Stimulated activated naive B cell treated with anti-CD40 and anti-IgM and Interleukin-4, amounts not matched to agents 10 μg/mL and 1 μg/mL and 100 μg/mL, for 72 hours (primary cell): ENCODE measurements at regions not wholly inside any gene's neighbourhood (a gene's known extent, or its start where the extent isn't known, plus 50 kb on each side); places are given as distances from the start of the nearest gene placed in this dataset.
"Not testable (repeated sequence)": the region's sequence is repeated elsewhere in the genome, so short reads cannot be mapped to it uniquely, and the experiment has no call there.

ENCODE experiments used
- ATAC-seq, 2 donors: fragments of 150-1000 bp; cut with Tn5 transposase; replicated peaks; 2 replicates each; pipeline ENCODE4 v1.10.0; 2021; ENCODE audit warnings: moderate library complexity in 1 of 2
- DNase-seq: peaks from one replicate; pipeline ENCODE4 v3.0.0; 2021
- H3K27ac Mint-ChIP-seq: one replicate; pipeline ENCODE4 v1.8.0; 2022; ENCODE audit warnings: mild to moderate bottlenecking, mixed read lengths
- H3K27me3 Mint-ChIP-seq, 2 donors: one replicate each; pipeline ENCODE4 v1.8.0; 2022; ENCODE audit warnings: mixed read lengths in 2 of 2
- H3K36me3 Mint-ChIP-seq, 2 donors: one replicate each; pipeline ENCODE4 v1.8.0; 2022; ENCODE audit warnings: mixed read lengths in 2 of 2, mild to moderate bottlenecking in 1 of 2
- H3K4me1 Mint-ChIP-seq, 2 donors: one replicate each; pipeline ENCODE4 v1.8.0; 2022; ENCODE audit warnings: mixed read lengths in 2 of 2, mild to moderate bottlenecking in 1 of 2
- H3K4me3 Mint-ChIP-seq, 2 donors: one replicate each; pipeline ENCODE4 v1.8.0; 2022; ENCODE audit warnings: mild to moderate bottlenecking in 2 of 2, mixed read lengths in 2 of 2, moderate library complexity in 1 of 2
- H3K9me3 Mint-ChIP-seq, 2 donors: one replicate each; pipeline ENCODE4 v1.8.0; 2022; ENCODE audit warnings: mixed read lengths in 2 of 2, mild to moderate bottlenecking in 1 of 2

DNA sequence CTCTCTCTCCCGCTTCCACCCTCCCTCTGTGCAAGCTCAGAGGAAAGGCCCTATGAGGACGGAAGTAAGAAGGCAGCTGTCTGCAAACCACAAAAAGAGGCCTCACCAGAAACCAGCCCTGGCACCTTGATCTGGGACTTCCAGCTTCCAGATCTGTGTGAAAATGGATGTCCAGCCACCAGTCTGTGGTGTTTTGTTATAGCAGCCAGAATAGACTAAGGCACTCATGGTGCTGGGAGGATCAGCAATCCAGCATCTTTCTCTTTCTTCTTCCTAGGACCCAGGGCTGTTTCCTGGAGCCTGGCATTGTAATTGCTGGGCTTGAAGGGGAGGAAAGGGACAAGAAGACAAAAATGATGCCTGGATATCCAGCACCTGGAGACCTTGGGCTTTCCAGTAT is 122.5 kb downstream of the SOCS6 start:
- Mint-ChIP-seq H3K27me3 (peaks cover 4 to 6% of the 10 kb centered on the region in 2 donors), H3K36me3 (no peaks in the 10 kb centered on the region), H3K4me1 (no peaks in the 10 kb centered on the region), H3K9me3 (peaks cover 0 to 1% of the 10 kb centered on the region in 2 donors), H3K27ac (no peak overlapping the region), H3K4me3 (no peak overlapping the region)
- DNase-seq (no peak), ATAC-seq (no peak)

DNA sequence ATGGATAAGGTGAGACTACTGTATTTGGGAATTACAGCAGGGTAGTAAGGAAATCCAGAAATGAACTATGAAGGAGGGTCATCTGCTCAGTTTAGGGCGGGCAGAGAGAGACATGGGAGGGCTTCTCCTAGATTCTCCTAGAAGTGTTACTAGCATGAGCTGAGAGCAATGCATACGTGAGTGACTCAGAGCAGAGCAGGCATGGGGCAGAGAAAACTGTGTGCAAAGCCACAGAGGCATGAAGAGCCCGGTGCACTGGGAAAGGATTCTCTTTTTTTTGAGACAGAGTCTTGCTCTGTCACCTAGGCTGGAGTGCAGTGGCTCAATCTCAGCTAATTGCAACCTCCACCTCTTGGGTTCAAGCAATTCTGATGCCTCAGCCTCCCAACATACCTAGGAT is 116.2 kb downstream of the SOCS6 start:
- no peak overlapping the region for H3K4me3 Mint-ChIP-seq
- H3K9me3 Mint-ChIP-seq: peaks cover 0 to 1% of the 10 kb centered on the region in 2 donors
- DNase-seq (no peak), ATAC-seq (no peak)
- H3K27me3 Mint-ChIP-seq: peaks cover 4 to 6% of the 10 kb centered on the region in 2 donors
- no peak overlapping the region for H3K27ac Mint-ChIP-seq
- H3K4me1 Mint-ChIP-seq: no peaks in the 10 kb centered on the region
- H3K36me3 Mint-ChIP-seq: no peaks in the 10 kb centered on the region

DNA sequence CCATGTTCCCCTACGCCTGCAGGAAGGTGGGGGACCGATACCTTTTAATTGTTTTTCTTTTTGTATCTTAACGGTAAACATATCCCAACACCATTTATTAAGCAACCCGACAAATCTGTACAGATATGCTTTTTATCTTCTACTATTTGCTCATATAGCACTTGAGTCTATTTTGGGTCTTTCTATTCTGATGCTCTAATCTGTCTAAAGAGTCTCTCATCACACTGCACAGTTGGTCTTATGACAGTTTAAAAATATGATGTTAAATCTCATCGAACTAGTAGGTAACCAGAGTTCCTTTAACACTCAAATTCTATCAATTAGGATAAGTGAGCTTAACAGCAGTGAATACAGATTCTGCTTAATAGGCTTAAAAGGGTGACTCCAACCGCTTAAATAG is 111.6 kb downstream of the SOCS6 start:
- no peaks in the 10 kb centered on the region for H3K36me3 Mint-ChIP-seq
- DNase-seq (no peak), ATAC-seq (no peak)
- H3K9me3 Mint-ChIP-seq: no peaks in the 10 kb centered on the region
- no peaks in the 10 kb centered on the region for H3K27me3 Mint-ChIP-seq
- H3K27ac Mint-ChIP-seq: no peak overlapping the region
- H3K4me3 Mint-ChIP-seq: no peak overlapping the region
- no peaks in the 10 kb centered on the region for H3K4me1 Mint-ChIP-seq

DNA sequence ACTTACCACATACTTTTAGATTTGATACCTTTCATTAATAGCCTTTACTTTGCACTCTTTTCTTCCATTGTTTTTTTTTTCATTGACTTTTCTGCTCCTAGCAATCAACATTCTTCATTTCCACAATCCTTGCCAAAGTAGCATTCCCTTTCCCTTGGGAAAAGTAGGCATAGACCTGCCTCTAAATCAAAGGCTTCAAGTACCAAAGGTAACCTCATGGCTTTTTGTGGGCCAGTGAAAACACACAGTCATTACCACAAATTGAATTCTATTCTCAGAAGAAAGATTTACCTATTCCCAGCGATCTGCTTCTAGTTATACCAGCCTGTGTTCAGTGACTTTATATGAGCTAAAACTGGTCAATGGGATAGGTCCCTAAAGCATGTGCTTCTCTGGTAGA is 109.2 kb downstream of the SOCS6 start:
- H3K4me1 Mint-ChIP-seq: no peaks in the 10 kb centered on the region
- no peak for ATAC-seq
- H3K27me3 Mint-ChIP-seq: no peaks in the 10 kb centered on the region
- H3K9me3 Mint-ChIP-seq: peaks cover 2 to 3% of the 10 kb centered on the region in 2 donors
- DNase-seq: no peak
- H3K36me3 Mint-ChIP-seq: no peaks in the 10 kb centered on the region
- H3K4me3 Mint-ChIP-seq: no peak overlapping the region
- no peak overlapping the region for H3K27ac Mint-ChIP-seq

DNA sequence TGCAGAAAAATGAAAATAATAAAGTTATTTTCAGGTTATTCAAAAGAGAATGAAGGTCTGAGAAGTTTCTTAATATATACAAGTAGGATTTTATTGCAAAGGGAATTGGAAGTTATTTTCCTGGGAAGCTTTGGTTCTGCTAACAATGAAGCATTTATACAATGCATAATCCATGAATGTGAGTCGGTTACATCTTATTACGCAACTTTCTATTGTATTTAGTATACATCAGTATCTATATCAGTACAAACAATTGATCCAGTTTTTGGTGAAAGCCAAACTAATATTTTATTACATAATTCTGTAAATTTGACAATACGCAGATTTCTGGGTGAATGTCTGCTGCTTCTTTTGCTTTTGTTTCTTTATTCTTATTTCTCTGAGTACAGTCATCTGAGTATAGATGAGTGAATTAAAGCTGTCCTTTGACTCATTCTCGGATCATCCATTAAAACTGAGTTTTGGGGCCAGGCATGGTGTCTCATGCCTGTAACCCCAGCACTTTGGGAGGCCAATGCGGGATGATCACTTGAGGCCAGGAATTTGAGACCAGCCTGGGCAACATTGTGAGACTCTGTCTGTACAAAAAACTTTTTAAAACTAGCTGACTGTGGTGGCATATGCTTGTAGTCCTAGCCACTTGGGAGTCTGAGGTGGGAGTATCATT is 108.5 kb downstream of the SOCS6 start:
- Mint-ChIP-seq H3K36me3 (no peaks in the 10 kb centered on the region), H3K27ac (no peak overlapping the region), H3K4me1 (no peaks in the 10 kb centered on the region), H3K4me3 (no peak overlapping the region), H3K9me3 (peaks cover 2 to 3% of the 10 kb centered on the region in 2 donors), H3K27me3 (no peaks in the 10 kb centered on the region)
- DNase-seq (no peak), ATAC-seq (no peak)

GRCh38 chr18:70395771-70396170 is 106.9 kb downstream of the SOCS6 start:
- not testable (repeated sequence) for H3K9me3 Mint-ChIP-seq, H3K4me1 Mint-ChIP-seq, H3K4me3 Mint-ChIP-seq, DNase-seq, H3K27me3 Mint-ChIP-seq, ATAC-seq, H3K36me3 Mint-ChIP-seq, H3K27ac Mint-ChIP-seq

DNA sequence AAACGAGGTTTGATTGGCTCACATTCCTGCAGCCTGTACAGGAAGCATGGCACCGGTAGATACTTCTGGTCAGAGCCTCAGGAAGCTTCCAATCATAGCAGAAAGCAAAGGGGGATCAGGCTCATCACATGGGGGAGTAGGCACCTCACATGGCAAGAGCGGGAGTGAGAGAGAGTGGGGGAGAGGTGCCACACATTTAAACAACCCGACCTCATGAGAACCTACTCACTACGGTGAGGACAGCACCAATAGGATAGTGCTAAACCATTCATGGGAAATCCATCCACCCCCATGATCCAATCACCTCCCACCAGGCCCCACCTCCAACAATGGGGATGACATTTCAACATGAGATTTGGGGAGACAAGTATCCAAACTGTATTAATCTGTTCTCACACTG is 105.8 kb downstream of the SOCS6 start:
- H3K36me3 Mint-ChIP-seq: no peaks in the 10 kb centered on the region
- no peak overlapping the region for H3K27ac Mint-ChIP-seq
- H3K27me3 Mint-ChIP-seq: no peaks in the 10 kb centered on the region
- H3K4me1 Mint-ChIP-seq: no peaks in the 10 kb centered on the region
- no peak for ATAC-seq
- H3K4me3 Mint-ChIP-seq: no peak overlapping the region
- DNase-seq: no peak
- peaks cover 2 to 3% of the 10 kb centered on the region in 2 donors for H3K9me3 Mint-ChIP-seq

DNA sequence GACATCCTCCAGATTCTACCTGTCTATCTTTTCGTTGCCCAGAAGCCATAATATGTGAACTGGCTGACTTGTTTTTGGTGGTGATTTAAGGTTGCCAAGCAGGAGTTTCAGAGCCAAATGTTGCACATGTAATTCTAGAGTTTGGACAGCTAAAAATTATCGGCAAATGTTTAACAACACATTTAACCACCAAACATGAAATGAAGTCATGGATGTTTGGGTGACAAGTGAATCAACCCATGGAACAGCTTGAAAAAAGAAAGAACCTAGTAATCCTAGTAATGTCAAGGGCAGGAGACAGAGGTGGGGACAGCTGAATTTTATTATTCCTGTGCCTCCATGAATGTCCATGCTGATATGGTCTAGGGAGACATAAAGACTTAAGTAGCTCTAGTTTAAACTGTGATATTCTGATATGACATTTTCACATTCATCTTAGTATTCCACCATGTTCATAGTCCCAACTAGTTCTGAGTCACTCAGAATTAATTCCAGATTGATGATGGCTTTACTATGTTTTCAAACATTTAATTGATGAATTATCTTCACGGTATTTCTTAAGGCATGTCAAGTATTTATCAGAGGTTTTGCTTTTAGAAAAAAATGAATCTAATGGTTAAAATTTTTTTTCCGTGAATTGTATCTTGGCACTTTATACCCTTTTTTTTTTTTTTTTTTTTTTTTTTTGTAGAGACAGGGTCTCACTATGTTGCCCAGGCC is 101.7 kb downstream of the SOCS6 start:
- Mint-ChIP-seq H3K27me3 (no peaks in the 10 kb centered on the region), H3K4me3 (no peak overlapping the region), H3K4me1 (no peaks in the 10 kb centered on the region), H3K36me3 (no peaks in the 10 kb centered on the region), H3K9me3 (peaks cover 2 to 3% of the 10 kb centered on the region in 2 donors), H3K27ac (no peak overlapping the region)
- no peak for ATAC-seq
- no peak for DNase-seq

GRCh38 chr18:70389036-70389435 is 100.2 kb downstream of the SOCS6 start:
- not testable (repeated sequence) for H3K36me3 Mint-ChIP-seq, H3K27me3 Mint-ChIP-seq, H3K27ac Mint-ChIP-seq, DNase-seq, H3K4me3 Mint-ChIP-seq, ATAC-seq, H3K9me3 Mint-ChIP-seq, H3K4me1 Mint-ChIP-seq

DNA sequence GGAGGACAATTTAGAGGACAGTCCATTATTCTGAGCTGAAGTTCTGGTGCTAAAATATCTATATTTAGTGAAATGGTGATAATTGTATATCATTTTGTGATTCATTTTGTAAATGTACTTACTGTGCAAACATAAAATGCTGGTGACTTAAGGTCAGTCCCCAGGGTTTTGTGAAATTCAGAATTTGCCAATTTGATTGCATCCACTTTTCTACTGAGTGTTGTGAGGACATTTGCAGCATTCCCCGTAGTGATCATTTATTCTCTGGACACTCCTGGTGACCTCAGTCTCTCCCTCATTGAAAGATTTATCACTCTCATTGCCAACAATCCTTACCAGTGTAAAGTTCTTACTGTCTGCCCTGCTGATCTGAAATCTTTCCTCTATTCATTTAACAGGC is 98.2 kb downstream of the SOCS6 start:
- Mint-ChIP-seq H3K9me3 (no peaks in the 10 kb centered on the region), H3K27me3 (no peaks in the 10 kb centered on the region), H3K4me3 (no peak overlapping the region), H3K4me1 (no peaks in the 10 kb centered on the region), H3K27ac (no peak overlapping the region), H3K36me3 (no peaks in the 10 kb centered on the region)
- DNase-seq (no peak), ATAC-seq (no peak)

GRCh38 chr18:70386582-70386981 is 97.7 kb downstream of the SOCS6 start:
- H3K27ac Mint-ChIP-seq: no peak overlapping the region
- no peaks in the 10 kb centered on the region for H3K36me3 Mint-ChIP-seq
- no peak overlapping the region for H3K4me3 Mint-ChIP-seq
- DNase-seq (no peak), ATAC-seq (no peak)
- no peaks in the 10 kb centered on the region for H3K27me3 Mint-ChIP-seq
- no peaks in the 10 kb centered on the region for H3K9me3 Mint-ChIP-seq
- H3K4me1 Mint-ChIP-seq: no peaks in the 10 kb centered on the region

GRCh38 chr18:70385474-70385873 is 96.6 kb downstream of the SOCS6 start:
- no peaks in the 10 kb centered on the region for H3K4me1 Mint-ChIP-seq
- H3K36me3 Mint-ChIP-seq: no peaks in the 10 kb centered on the region
- ATAC-seq (no peak), DNase-seq (no peak)
- H3K27me3 Mint-ChIP-seq: no peaks in the 10 kb centered on the region
- H3K27ac Mint-ChIP-seq: no peak overlapping the region
- no peak overlapping the region for H3K4me3 Mint-ChIP-seq
- no peaks in the 10 kb centered on the region for H3K9me3 Mint-ChIP-seq

DNA sequence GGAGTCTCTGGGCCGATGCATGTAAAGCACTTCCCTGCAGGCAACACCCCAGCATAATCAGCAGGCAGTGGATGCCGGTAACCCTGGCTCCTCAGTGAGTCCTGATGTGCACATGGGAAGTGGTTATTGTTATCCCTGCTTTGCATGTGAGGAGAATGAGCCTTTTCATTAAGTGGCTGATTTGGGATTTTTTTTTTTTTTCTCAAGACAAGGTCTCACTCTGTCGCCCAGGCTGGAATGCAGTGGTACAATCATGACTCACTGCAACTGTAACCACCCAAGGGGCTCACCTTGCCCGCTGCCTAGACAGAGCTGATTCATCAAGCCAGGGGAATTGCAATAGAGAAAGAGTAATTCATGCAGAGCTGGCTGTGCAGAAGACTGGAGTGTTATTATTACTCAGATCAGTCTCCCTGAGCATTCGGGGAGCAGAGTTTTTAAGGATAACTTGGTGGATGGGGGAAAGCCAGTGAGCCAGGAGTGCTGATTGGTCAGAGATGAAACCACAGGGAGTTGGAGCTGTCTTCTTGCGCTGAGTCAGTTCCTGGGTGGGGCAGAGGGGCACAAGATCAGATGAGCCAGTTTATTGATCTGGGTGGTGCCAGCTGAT is 95.4 kb downstream of the SOCS6 start:
- Mint-ChIP-seq H3K9me3 (no peaks in the 10 kb centered on the region), H3K27me3 (no peaks in the 10 kb centered on the region), H3K4me3 (no peak overlapping the region), H3K4me1 (no peaks in the 10 kb centered on the region), H3K36me3 (no peaks in the 10 kb centered on the region), H3K27ac (no peak overlapping the region)
- no peak for ATAC-seq
- DNase-seq: no peak

GRCh38 chr18:70382992-70383717 is 94.3 kb downstream of the SOCS6 start:
- H3K27ac Mint-ChIP-seq: no peak overlapping the region
- no peak overlapping the region for H3K4me3 Mint-ChIP-seq
- no peaks in the 10 kb centered on the region for H3K36me3 Mint-ChIP-seq
- no peaks in the 10 kb centered on the region for H3K9me3 Mint-ChIP-seq
- DNase-seq (no peak), ATAC-seq (no peak)
- H3K4me1 Mint-ChIP-seq: no peaks in the 10 kb centered on the region
- H3K27me3 Mint-ChIP-seq: no peaks in the 10 kb centered on the region

- ATAC-seq (no peak), DNase-seq (no peak)
- no peaks in the 10 kb centered on the region for H3K4me1 Mint-ChIP-seq
- no peak overlapping the region for H3K27ac Mint-ChIP-seq
- H3K4me3 Mint-ChIP-seq: no peak overlapping the region
- H3K27me3 Mint-ChIP-seq: no peaks in the 10 kb centered on the region
- no peaks in the 10 kb centered on the region for H3K36me3 Mint-ChIP-seq
- H3K9me3 Mint-ChIP-seq: no peaks in the 10 kb centered on the region
These were observed 93.2 kb downstream of the SOCS6 start for GRCh38 chr18:70382017-70382416.
